Urinary bladder (tissue), 3 donors: ENCODE measurements at regions not wholly inside any gene's neighbourhood (a gene's known extent, or its start where the extent isn't known, plus 50 kb on each side); places are given as distances from the start of the nearest gene placed in this dataset.

Experiments
- DNase-seq: peaks from one replicate; pipeline ENCODE4 v3.0.0-alpha.2; 2015; ENCODE audit errors: extremely low spot score
- H3K27ac ChIP-seq: one replicate; pipeline ENCODE4 v1.5.1; 2013; ENCODE audit warnings: low read depth, mild to moderate bottlenecking, moderate library complexity
- H3K36me3 ChIP-seq: one replicate; pipeline ENCODE4 v1.6.1; 2013; ENCODE audit warnings: mild to moderate bottlenecking, moderate library complexity; ENCODE audit not compliant: insufficient read depth
- H3K4me1 ChIP-seq: one replicate; pipeline ENCODE4 v1.6.1; 2013; ENCODE audit warnings: mild to moderate bottlenecking, moderate library complexity; ENCODE audit not compliant: insufficient read depth
- H3K4me3 ChIP-seq: one replicate; pipeline ENCODE4 v1.5.1; 2013; ENCODE audit warnings: low read depth, low read length
- WGBS: extraction: QIAGEN DNeasy Blood & Tissue Kit; methylation state at CpG from one replicate; pipeline ENCODE4 v1.1.7; 2013; 5-methylcytosine and 5-hydroxymethylcytosine counted together
- donor health status: healthy with polysubstance abuse.
- donor health status: healthy.

GRCh38 chr6:56758120-56758519, 115.4 kb upstream of the DST start:
- H3K4me1 ChIP-seq = peaks cover 3% of the 10 kb centered on the region
- H3K27ac ChIP-seq = no peak overlapping the region
- H3K4me3 ChIP-seq = no peak overlapping the region
- DNase-seq = no peak
- H3K36me3 ChIP-seq = no peaks in the 10 kb centered on the region

- Histone ChIP-seq H3K36me3 (no peaks in the 10 kb centered on the region), H3K4me1 (peaks cover 3% of the 10 kb centered on the region), H3K27ac (no peak overlapping the region), H3K4me3 (no peak overlapping the region)
- WGBS = 69% methylated on average over 1 of the region's 1 CpG
- no peak for DNase-seq
Measured at GRCh38 chr6:56757588-56757984, 114.9 kb upstream of the DST start.

GRCh38 chr6:56756791-56757587, 114.3 kb upstream of the DST start:
- H3K4me3 ChIP-seq = no peak overlapping the region
- H3K36me3 ChIP-seq = no peaks in the 10 kb centered on the region
- H3K27ac ChIP-seq = no peak overlapping the region
- DNase-seq = no peak
- 49% methylated on average over 1 of the region's 1 CpG for WGBS
- peaks cover 3% of the 10 kb centered on the region for H3K4me1 ChIP-seq

- H3K4me1 ChIP-seq = peaks cover 3% of the 10 kb centered on the region
- DNase-seq = no peak
- H3K4me3 ChIP-seq = no peak overlapping the region
- H3K27ac ChIP-seq = no peak overlapping the region
- 52% methylated on average over 4 of the region's 4 CpGs for WGBS
- H3K36me3 ChIP-seq = no peaks in the 10 kb centered on the region
Measured at GRCh38 chr6:56756219-56756789, 113.6 kb upstream of the DST start.

- Histone ChIP-seq H3K27ac (no peak overlapping the region), H3K4me1 (peaks cover 3% of the 10 kb centered on the region), H3K4me3 (no peak overlapping the region), H3K36me3 (no peaks in the 10 kb centered on the region)
- DNase-seq = no peak
- WGBS = 86% methylated on average over 2 of the region's 2 CpGs
Measured at GRCh38 chr6:56755040-56755439, 112.4 kb upstream of the DST start.

- Histone ChIP-seq H3K4me1 (peaks cover 3% of the 10 kb centered on the region), H3K27ac (no peak overlapping the region), H3K4me3 (no peak overlapping the region), H3K36me3 (no peaks in the 10 kb centered on the region)
- no peak for DNase-seq
- 89% methylated on average over 1 of the region's 1 CpG for WGBS
Measured at GRCh38 chr6:56753811-56754210, 111.1 kb upstream of the DST start.

- WGBS = 91% methylated on average over 4 of the region's 4 CpGs
- Histone ChIP-seq H3K36me3 (no peaks in the 10 kb centered on the region), H3K4me3 (no peak overlapping the region), H3K27ac (no peak overlapping the region), H3K4me1 (peaks cover 3% of the 10 kb centered on the region)
- no peak for DNase-seq
Measured at GRCh38 chr6:56752534-56752933, 109.8 kb upstream of the DST start.

- DNase-seq = no peak
- Histone ChIP-seq H3K4me3 (no peak overlapping the region), H3K4me1 (peaks cover 3% of the 10 kb centered on the region), H3K36me3 (no peaks in the 10 kb centered on the region), H3K27ac (no peak overlapping the region)
Measured at GRCh38 chr6:56752009-56752408, 109.3 kb upstream of the DST start.

GRCh38 chr6:56751604-56752003, 108.9 kb upstream of the DST start:
- WGBS = 91% methylated on average over 1 of the region's 1 CpG
- H3K27ac ChIP-seq = no peak overlapping the region
- no peak for DNase-seq
- H3K4me1 ChIP-seq = peaks cover 3% of the 10 kb centered on the region
- H3K4me3 ChIP-seq = no peak overlapping the region
- no peaks in the 10 kb centered on the region for H3K36me3 ChIP-seq

GRCh38 chr6:56750686-56751085, 108.0 kb upstream of the DST start:
- Histone ChIP-seq H3K27ac (no peak overlapping the region), H3K4me1 (no peaks in the 10 kb centered on the region), H3K36me3 (no peaks in the 10 kb centered on the region), H3K4me3 (no peak overlapping the region)
- no peak for DNase-seq

GRCh38 chr6:56749632-56750151, 107.0 kb upstream of the DST start:
- H3K36me3 ChIP-seq = no peaks in the 10 kb centered on the region
- H3K4me3 ChIP-seq = no peak overlapping the region
- no peak for DNase-seq
- H3K27ac ChIP-seq = no peak overlapping the region
- WGBS = over 99% methylated on average over 3 of the region's 3 CpGs
- H3K4me1 ChIP-seq = no peaks in the 10 kb centered on the region

GRCh38 chr6:56746767-56747504, 104.2 kb upstream of the DST start:
- H3K27ac ChIP-seq = no peak overlapping the region
- 88% methylated on average over 4 of the region's 4 CpGs for WGBS
- no peaks in the 10 kb centered on the region for H3K36me3 ChIP-seq
- H3K4me1 ChIP-seq = no peaks in the 10 kb centered on the region
- DNase-seq = no peak
- no peak overlapping the region for H3K4me3 ChIP-seq

- Histone ChIP-seq H3K4me3 (no peak overlapping the region), H3K4me1 (no peaks in the 10 kb centered on the region), H3K36me3 (no peaks in the 10 kb centered on the region), H3K27ac (no peak overlapping the region)
- WGBS = 83% methylated on average over 2 of the region's 2 CpGs
- no peak for DNase-seq
Measured at GRCh38 chr6:56745971-56746370, 103.3 kb upstream of the DST start.

- WGBS = 86% methylated on average over 2 of the region's 2 CpGs
- no peak for DNase-seq
- Histone ChIP-seq H3K36me3 (no peaks in the 10 kb centered on the region), H3K4me1 (no peaks in the 10 kb centered on the region), H3K27ac (no peak overlapping the region), H3K4me3 (no peak overlapping the region)
Measured at GRCh38 chr6:56745081-56745480, 102.4 kb upstream of the DST start.
